ENCODE measurements at regions not wholly inside any gene's neighbourhood (a gene's known extent, or its start where the extent isn't known, plus 50 kb on each side); places are given as distances from the start of the nearest gene placed in this dataset.
A peak's percentile ranks its signal among the peaks of the same experiment; 100 is the strongest.

- no peak overlapping the region for H3K4me3 ChIP-seq
- H3K9me1 ChIP-seq (ENCODE audit: control insufficient read depth, insufficient read depth, low read length) = no peaks in the 10 kb centered on the region
- FAIRE-seq (peak; percentile 56), DNase-seq (ENCODE audit: extremely low read depth in 1 of 4, low spot score in 3 of 4) (peak in 1 of 4 experiments; percentile 36), ATAC-seq (peak; percentile 63)
- H3K27me3 ChIP-seq (ENCODE audit: control insufficient read depth in 2 of 2, insufficient read depth in 2 of 2, low read length in 2 of 2) = no peaks in the 10 kb centered on the region
- no peak overlapping the region for H3K27ac ChIP-seq (ENCODE audit: extremely low read depth, low read depth, low read length)
- CTCF ChIA-PET (ENCODE audit: low intra/inter-chr PET ratio) = no interaction called here
- no peaks in the 10 kb centered on the region for H3K79me2 ChIP-seq (ENCODE audit: control insufficient read depth, insufficient read depth, low read length)
- no peak overlapping the region for H3K4me2 ChIP-seq (ENCODE audit: insufficient read depth, low read length)
- peaks cover 0 to 4% of the 10 kb centered on the region in 2 experiments; a peak in 2 of 5 replicates for H3K4me1 ChIP-seq (replicated peaks in 1 of 2; ENCODE audit: control insufficient read depth in 2 of 2, insufficient read depth in 2 of 2, low read length in 2 of 2)
- 7% methylated on average over 3 of the region's 3 CpGs for WGBS (ENCODE audit: insufficient coverage, low coverage, missing lambda C conversion rate)
- peaks cover 3% of the 10 kb centered on the region; the same call in 1 of the 2 replicates for H3K9me3 ChIP-seq (replicated peaks; ENCODE audit: control insufficient read depth, insufficient read depth, low read depth, low read length)
- peak overlapping the region; percentile 34 for H2AFZ ChIP-seq (ENCODE audit: low read depth, low read length)
- H4K20me1 ChIP-seq (replicated peaks; ENCODE audit: control insufficient read depth, insufficient read depth, low read length) = no peaks in the 10 kb centered on the region
- intact Hi-C loops (cut with micrococcal nuclease) (no loop called here), in situ Hi-C loops (cut with MboI) (no loop called here)
- BruUV-seq (replicated peaks) = no TSS peak
- POLR2A ChIA-PET = interaction anchor here (0.7 kb wide), 1 partner anchor 215 kb away, joined by 3 read pairs; no protein-coding TSS in a partner anchor
- no peaks in the 10 kb centered on the region for H3K36me3 ChIP-seq (ENCODE audit: control insufficient read depth, insufficient read depth, low read length)
- H3K9ac ChIP-seq (ENCODE audit: insufficient read depth in 1 of 2, low read depth in 2 of 2, low read length in 2 of 2) = no peak overlapping the region
- TF ChIP-seq ZNF316 (IDR thresholded peaks at IDR 0.05) (peak; percentile 61), CHAMP1 (IDR thresholded peaks at IDR 0.05) (0 out of 2 replicates have a peak, but pooled peaks have one; percentile 49), KDM1A (IDR thresholded peaks at IDR 0.05) (peak; percentile 49 to 50; a peak in 2 of 4 replicates), SMARCA4 (IDR thresholded peaks at IDR 0.05) (0 out of 2 replicates have a peak, but pooled peaks have one; percentile 24), RBM39 (optimal IDR thresholded peaks at IDR 0.05; ENCODE audit: low read depth, low read length) (no peak), ARID1B (IDR thresholded peaks at IDR 0.05) (peak; percentile 66; the same call in 1 of the 2 replicates), RCOR1 (IDR thresholded peaks at IDR 0.05; ENCODE audit: borderline replicate concordance in 1 of 2, low read depth in 2 of 2, low read length in 2 of 2) (peak in 1 of 2 experiments; percentile 43; a peak in 1 of 4 replicates), TEAD4 (IDR thresholded peaks at IDR 0.05; ENCODE audit: low read length) (peak; percentile 58), TEAD4 (CRISPR knock-in tag; IDR thresholded peaks at IDR 0.05; ENCODE audit: borderline replicate concordance) (no peak), E2F6 (IDR thresholded peaks at IDR 0.05; ENCODE audit: borderline replicate concordance in 1 of 2, extremely low read depth in 1 of 2, insufficient read depth in 1 of 2, insufficient read length in 1 of 2, low read depth in 1 of 2, low read length in 1 of 2, poor library complexity in 1 of 2, severe bottlenecking in 1 of 2) (peak in 1 of 2 experiments; percentile 12), ILF3 (IDR thresholded peaks at IDR 0.05; ENCODE audit: borderline replicate concordance) (no peak), ZFX (CRISPR knock-in tag; IDR thresholded peaks at IDR 0.05) (no peak), TAL1 (IDR thresholded peaks at IDR 0.05) (peak; percentile 44; the same call in 1 of the 2 replicates), C11orf30 (IDR thresholded peaks at IDR 0.05; ENCODE audit: low read depth) (peak; percentile 48), ATF3 (IDR thresholded peaks at IDR 0.05) (peak; percentile 42; the same call in 1 of the 2 replicates), ATF3 (CRISPR knock-in tag; conservative IDR thresholded peaks at IDR 0.05) (no peak), GATAD2A (IDR thresholded peaks at IDR 0.05) (0 out of 2 replicates have a peak, but pooled peaks have one; percentile 24), HDAC2 (IDR thresholded peaks at IDR 0.05) (peak; percentile 31; the same call in 1 of the 2 replicates), ZBTB26 (CRISPR knock-in tag; IDR thresholded peaks at IDR 0.05) (no peak)
Measured at GRCh38 chr1:191575180-191575579, 583.1 kb upstream of the RGS18 start.
